DMS79 treated with DMSO at 0.1 percent for 48 hours (cell line): ENCODE measurements at regions not wholly inside any gene's neighbourhood (a gene's known extent, or its start where the extent isn't known, plus 50 kb on each side); places are given as distances from the start of the nearest gene placed in this dataset.
A peak's percentile ranks its signal among the peaks of the same experiment; 100 is the strongest.
"Not testable (repeated sequence)": the region's sequence is repeated elsewhere in the genome, so short reads cannot be mapped to it uniquely, and the experiment has no call there.

Experiments
- DNase-seq: peaks from one replicate; lab custom pipeline; 2025; lab: John Stamatoyannopoulos, UW

- DNase-seq, result no peak
These were observed 225.7 kb downstream of the MEX3B start for GRCh38 chr15:81819924-81820635.

GRCh38 chr15:81814882-81815455, 230.8 kb downstream of the MEX3B start:
- no peak for DNase-seq

GRCh38 chr15:81813215-81813614, 232.6 kb downstream of the MEX3B start:
- DNase-seq, result no peak

GRCh38 chr15:81812456-81812855, 233.4 kb downstream of the MEX3B start:
- no peak for DNase-seq

- DNase-seq, result no peak
These were observed 234.1 kb downstream of the MEX3B start for GRCh38 chr15:81811736-81812135.

GRCh38 chr15:81809543-81809942, 236.3 kb downstream of the MEX3B start:
- DNase-seq, result peak; percentile 3

- no peak for DNase-seq
These were observed 238.0 kb downstream of the MEX3B start for GRCh38 chr15:81807806-81808205.

GRCh38 chr15:81807186-81807585, 238.6 kb downstream of the MEX3B start:
- no peak for DNase-seq

GRCh38 chr15:81795899-81796298, 249.9 kb downstream of the MEX3B start:
- no peak for DNase-seq

- no peak for DNase-seq
These were observed 253.2 kb downstream of the MEX3B start for GRCh38 chr15:81792646-81793045.

GRCh38 chr15:81791322-81791721, 254.5 kb downstream of the MEX3B start:
- DNase-seq, result not testable (repeated sequence)

GRCh38 chr15:81789403-81789802, 256.4 kb downstream of the MEX3B start:
- no peak for DNase-seq

GRCh38 chr15:81786776-81787175, 259.0 kb downstream of the MEX3B start:
- no peak for DNase-seq

GRCh38 chr15:81785679-81786078, 260.1 kb downstream of the MEX3B start:
- no peak for DNase-seq

- DNase-seq, result no peak
These were observed 260.6 kb downstream of the MEX3B start for GRCh38 chr15:81785181-81785580.

- no peak for DNase-seq
These were observed 261.1 kb downstream of the MEX3B start for GRCh38 chr15:81784751-81785150.

- no peak for DNase-seq
These were observed 262.2 kb downstream of the MEX3B start for GRCh38 chr15:81783586-81783985.

GRCh38 chr15:81783076-81783475, 262.7 kb downstream of the MEX3B start:
- no peak for DNase-seq

GRCh38 chr15:81781395-81781794, 264.4 kb downstream of the MEX3B start:
- no peak for DNase-seq

- no peak for DNase-seq
These were observed 264.9 kb downstream of the MEX3B start for GRCh38 chr15:81780966-81781365.

GRCh38 chr15:81779181-81779580, 266.6 kb downstream of the MEX3B start:
- DNase-seq, result no peak

- DNase-seq, result no peak
These were observed 268.3 kb downstream of the MEX3B start for GRCh38 chr15:81777546-81777945.

GRCh38 chr15:81776976-81777375, 268.8 kb downstream of the MEX3B start:
- no peak for DNase-seq

GRCh38 chr15:81775779-81776178, 270.0 kb downstream of the MEX3B start:
- not testable (repeated sequence) for DNase-seq
